ENCODE measurements at regions not wholly inside any gene's neighbourhood (a gene's known extent, or its start where the extent isn't known, plus 50 kb on each side); places are given as distances from the start of the nearest gene placed in this dataset.

- intact Hi-C loops (cut with DNase I) = no loop called here
- DNase-seq = no peak
- ATAC-seq (ENCODE audit: poor library complexity) = no peak
These were observed 885.2 kb upstream of the SLITRK6 start for GRCh38 chr13:86684402-86684801.

GRCh38 chr13:86689911-86690310, 890.7 kb upstream of the SLITRK6 start:
- intact Hi-C loops (cut with DNase I) = no loop called here
- ATAC-seq (ENCODE audit: poor library complexity) (no peak), DNase-seq (no peak)

GRCh38 chr13:86692291-86692690, 893.1 kb upstream of the SLITRK6 start:
- DNase-seq = no peak
- intact Hi-C loops (cut with DNase I) = no loop called here
- ATAC-seq (ENCODE audit: poor library complexity) = no peak

GRCh38 chr13:86710013-86710412, 910.8 kb upstream of the SLITRK6 start:
- intact Hi-C loops (cut with DNase I) = no loop called here
- DNase-seq (no peak), ATAC-seq (ENCODE audit: poor library complexity) (no peak)

GRCh38 chr13:86710896-86711295, 911.7 kb upstream of the SLITRK6 start:
- ATAC-seq (ENCODE audit: poor library complexity) (no peak), DNase-seq (no peak)
- intact Hi-C loops (cut with DNase I) = no loop called here

- intact Hi-C loops (cut with DNase I) = no loop called here
- DNase-seq (no peak), ATAC-seq (ENCODE audit: poor library complexity) (no peak)
These were observed 915.3 kb upstream of the SLITRK6 start for GRCh38 chr13:86714495-86714894.

- ATAC-seq (ENCODE audit: poor library complexity) = no peak
- intact Hi-C loops (cut with DNase I) = no loop called here
- DNase-seq = no peak
These were observed 925.9 kb upstream of the SLITRK6 start for GRCh38 chr13:86725105-86725504.

GRCh38 chr13:86729206-86729605, 930.0 kb upstream of the SLITRK6 start:
- intact Hi-C loops (cut with DNase I) = no loop called here
- ATAC-seq (ENCODE audit: poor library complexity) = no peak
- no peak for DNase-seq

- intact Hi-C loops (cut with DNase I) = no loop called here
- no peak for DNase-seq
- ATAC-seq (ENCODE audit: poor library complexity) = no peak
These were observed 932.8 kb upstream of the SLITRK6 start for GRCh38 chr13:86731987-86732386.

GRCh38 chr13:86737334-86737932, 933.7 kb upstream of the SLITRK5 start:
- no peak for ATAC-seq (ENCODE audit: poor library complexity)
- DNase-seq = no peak
- intact Hi-C loops (cut with DNase I) = no loop called here

- DNase-seq = no peak
- intact Hi-C loops (cut with DNase I) = no loop called here
- no peak for ATAC-seq (ENCODE audit: poor library complexity)
These were observed 929.3 kb upstream of the SLITRK5 start for GRCh38 chr13:86741762-86742285.

- intact Hi-C loops (cut with DNase I) = no loop called here
- DNase-seq (no peak), ATAC-seq (ENCODE audit: poor library complexity) (no peak)
These were observed 913.8 kb upstream of the SLITRK5 start for GRCh38 chr13:86757236-86757978.

GRCh38 chr13:86758116-86758515, 913.1 kb upstream of the SLITRK5 start:
- ATAC-seq (ENCODE audit: poor library complexity) (no peak), DNase-seq (no peak)
- intact Hi-C loops (cut with DNase I) = no loop called here

GRCh38 chr13:86760620-86761019, 910.6 kb upstream of the SLITRK5 start:
- no peak for DNase-seq
- intact Hi-C loops (cut with DNase I) = no loop called here
- no peak for ATAC-seq (ENCODE audit: poor library complexity)

GRCh38 chr13:86765462-86765861, 905.7 kb upstream of the SLITRK5 start:
- DNase-seq (no peak), ATAC-seq (ENCODE audit: poor library complexity) (no peak)
- intact Hi-C loops (cut with DNase I) = no loop called here

GRCh38 chr13:86788616-86789015, 882.6 kb upstream of the SLITRK5 start:
- intact Hi-C loops (cut with DNase I) = no loop called here
- ATAC-seq (ENCODE audit: poor library complexity) = no peak
- no peak for DNase-seq

- ATAC-seq (ENCODE audit: poor library complexity) (no peak), DNase-seq (no peak)
- intact Hi-C loops (cut with DNase I) = no loop called here
These were observed 879.0 kb upstream of the SLITRK5 start for GRCh38 chr13:86792153-86792651.

GRCh38 chr13:86795858-86796257, 875.3 kb upstream of the SLITRK5 start:
- intact Hi-C loops (cut with DNase I) = no loop called here
- no peak for DNase-seq
- no peak for ATAC-seq (ENCODE audit: poor library complexity)

GRCh38 chr13:86810361-86810760, 860.8 kb upstream of the SLITRK5 start:
- intact Hi-C loops (cut with DNase I) = no loop called here
- no peak for ATAC-seq (ENCODE audit: poor library complexity)
- no peak for DNase-seq

GRCh38 chr13:86813198-86813597, 858.0 kb upstream of the SLITRK5 start:
- DNase-seq (no peak), ATAC-seq (ENCODE audit: poor library complexity) (no peak)
- intact Hi-C loops (cut with DNase I) = no loop called here

Data from Right ventricle myocardium superior (tissue), 1 donor.